CD4-positive, alpha-beta T cell treated with Interferon alpha-2 for 1 hour (primary cell): ENCODE measurements at regions not wholly inside any gene's neighbourhood (a gene's known extent, or its start where the extent isn't known, plus 50 kb on each side); places are given as distances from the start of the nearest gene placed in this dataset.

Experiments
- DNase-seq, 2 donors: peaks; one replicate each; pipeline ENCODE4 v3.0.0-alpha.2; 2020 to 2022

- DNase-seq: no peak
Measured at GRCh38 chr13:108439556-108439955, 170.0 kb downstream of the TNFSF13B start.

DNA sequence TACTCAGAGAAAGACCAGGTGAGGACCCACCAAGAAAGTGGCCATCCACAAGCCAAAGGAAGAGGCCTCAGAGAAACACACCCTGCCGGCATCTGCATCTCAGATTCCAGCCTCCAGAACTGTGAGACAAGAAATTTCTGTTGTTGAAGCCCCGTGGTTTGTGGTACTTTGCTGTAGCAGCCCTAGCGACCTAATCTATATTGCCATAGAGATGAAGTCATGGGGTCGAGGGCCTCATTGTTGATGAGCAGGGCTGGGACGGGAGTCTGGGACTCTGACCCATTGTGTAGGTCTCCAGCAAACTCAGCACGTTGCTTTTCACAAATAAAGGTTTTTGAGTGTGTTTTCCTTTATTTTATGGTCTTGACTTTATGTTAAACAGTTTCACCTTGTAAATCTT is 174.9 kb downstream of the TNFSF13B start:
- DNase-seq: no peak

DNA sequence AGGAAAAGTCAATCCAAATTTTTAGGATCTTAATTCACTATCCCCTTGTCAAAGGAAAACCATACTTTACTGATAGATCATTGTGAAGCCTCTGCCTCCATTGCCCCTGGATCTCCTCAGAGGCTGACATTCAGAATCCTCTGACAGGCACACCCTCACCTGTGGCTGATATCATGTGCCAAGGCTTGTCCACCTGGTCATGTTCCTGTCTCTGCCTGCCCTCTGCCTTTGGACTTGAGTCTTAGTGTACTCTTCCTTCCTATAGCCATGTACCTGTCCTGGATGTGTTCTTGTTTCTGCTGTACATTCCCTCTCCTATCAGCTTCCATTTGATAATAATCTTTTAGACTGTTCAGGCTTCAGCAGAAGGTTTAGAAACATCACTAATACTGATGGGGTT is 179.4 kb downstream of the TNFSF13B start:
- DNase-seq: no peak

GRCh38 chr13:108451121-108451520 is 178.3 kb upstream of the MYO16 start:
- no peak for DNase-seq

- no peak for DNase-seq
Measured at GRCh38 chr13:108455320-108455719, 174.1 kb upstream of the MYO16 start.

DNA sequence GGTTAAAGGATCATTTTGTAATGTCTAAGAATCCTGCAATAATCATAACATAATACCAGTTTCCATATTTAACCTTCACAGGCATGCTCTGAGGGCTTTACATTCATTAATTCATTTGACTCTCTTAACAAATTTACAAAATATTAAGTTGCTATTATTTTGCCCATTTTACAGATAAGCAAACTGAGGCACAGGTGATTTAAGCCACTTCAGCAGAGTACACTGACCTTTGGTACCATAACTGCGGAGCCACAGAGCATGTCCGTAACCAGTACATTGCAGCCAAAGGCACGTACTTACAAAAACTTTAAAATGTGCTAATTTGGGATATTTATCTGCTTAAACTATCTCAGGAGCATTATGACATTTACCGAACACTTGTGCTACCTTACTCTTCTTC is 169.4 kb upstream of the MYO16 start:
- DNase-seq: no peak

- no peak for DNase-seq
Measured at GRCh38 chr13:108460746-108461145, 168.7 kb upstream of the MYO16 start.

- peak in 1 of 2 donors; percentile 8 for DNase-seq
Measured at GRCh38 chr13:108463340-108463739, 166.1 kb upstream of the MYO16 start.

GRCh38 chr13:108470921-108471320 is 158.5 kb upstream of the MYO16 start:
- no peak for DNase-seq

- no peak for DNase-seq
Measured at GRCh38 chr13:108475181-108475580, 154.2 kb upstream of the MYO16 start.

DNA sequence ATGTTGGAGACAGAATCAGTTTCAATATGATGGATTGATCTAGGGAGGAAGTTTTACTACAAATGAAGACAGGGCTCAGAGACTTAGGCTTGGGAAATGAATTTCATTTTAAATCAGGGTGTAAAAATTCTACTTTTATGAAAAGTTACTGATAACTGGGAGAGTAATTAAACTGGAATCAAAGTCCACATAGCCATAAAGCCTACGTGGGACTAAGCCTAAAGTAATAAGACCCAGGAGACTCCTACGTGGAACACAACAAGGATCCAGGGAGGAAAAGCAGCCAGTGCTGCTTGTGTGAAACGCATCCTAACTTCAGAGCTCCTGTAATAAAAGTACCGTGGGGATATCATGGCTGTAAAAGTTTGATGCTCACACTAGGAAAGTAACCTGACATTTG is 152.0 kb upstream of the MYO16 start:
- DNase-seq: no peak

DNA sequence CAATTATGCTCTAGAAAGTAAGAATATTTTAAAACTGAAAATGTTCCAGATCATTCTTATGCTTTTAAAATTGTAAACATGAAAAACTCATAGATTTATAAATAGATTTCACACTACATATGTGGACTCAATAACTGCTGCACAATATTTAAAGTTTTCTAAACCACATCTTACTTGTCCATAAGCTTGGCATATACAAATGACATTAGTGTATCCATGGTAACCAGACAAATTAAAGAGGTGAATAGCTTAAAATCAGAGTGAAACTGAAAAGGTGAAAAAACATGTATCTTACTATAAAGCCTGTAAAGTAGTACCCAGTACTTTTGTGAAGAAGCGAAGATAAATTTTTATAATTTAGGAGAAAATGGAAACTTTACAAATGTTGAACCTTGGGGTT is 151.2 kb upstream of the MYO16 start:
- no peak for DNase-seq

DNA sequence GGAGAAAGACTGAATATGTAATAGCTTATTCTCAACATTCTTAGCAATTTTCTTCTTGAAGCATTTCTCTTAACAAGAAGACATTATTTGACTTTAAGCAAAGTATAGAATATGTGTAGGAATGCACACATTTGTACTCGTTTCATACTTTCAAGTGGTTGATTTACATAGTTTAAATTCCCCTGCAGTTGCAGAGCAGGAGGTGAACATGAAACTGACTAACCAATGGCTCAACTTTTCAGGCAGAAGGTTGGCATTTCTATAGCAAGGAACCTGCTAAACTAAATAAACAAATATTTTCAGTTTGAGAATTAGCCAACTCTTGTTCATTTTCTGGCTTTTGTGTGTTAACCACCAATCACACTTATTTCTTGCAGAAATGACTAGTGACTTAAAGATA is 145.4 kb upstream of the MYO16 start:
- no peak for DNase-seq

DNA sequence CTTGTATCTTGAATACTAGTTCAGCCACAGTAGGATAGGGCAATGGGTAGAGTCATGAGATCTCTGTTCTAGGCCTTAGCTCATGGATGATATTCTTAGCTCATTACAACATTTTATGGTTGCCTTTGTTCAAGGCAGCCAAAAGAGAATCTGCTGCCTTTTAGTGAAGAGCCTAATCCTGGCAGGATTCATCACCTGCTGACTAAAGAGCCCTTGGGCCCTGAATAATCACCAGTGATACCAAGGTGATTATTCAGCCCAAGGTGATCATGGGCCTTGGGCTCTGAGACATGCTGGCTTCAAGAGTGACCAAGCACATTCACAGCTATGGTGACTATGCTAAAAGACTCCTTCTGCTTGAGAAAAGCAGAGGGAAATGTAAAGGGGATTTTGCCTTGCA is 143.3 kb upstream of the MYO16 start:
- DNase-seq: no peak

DNA sequence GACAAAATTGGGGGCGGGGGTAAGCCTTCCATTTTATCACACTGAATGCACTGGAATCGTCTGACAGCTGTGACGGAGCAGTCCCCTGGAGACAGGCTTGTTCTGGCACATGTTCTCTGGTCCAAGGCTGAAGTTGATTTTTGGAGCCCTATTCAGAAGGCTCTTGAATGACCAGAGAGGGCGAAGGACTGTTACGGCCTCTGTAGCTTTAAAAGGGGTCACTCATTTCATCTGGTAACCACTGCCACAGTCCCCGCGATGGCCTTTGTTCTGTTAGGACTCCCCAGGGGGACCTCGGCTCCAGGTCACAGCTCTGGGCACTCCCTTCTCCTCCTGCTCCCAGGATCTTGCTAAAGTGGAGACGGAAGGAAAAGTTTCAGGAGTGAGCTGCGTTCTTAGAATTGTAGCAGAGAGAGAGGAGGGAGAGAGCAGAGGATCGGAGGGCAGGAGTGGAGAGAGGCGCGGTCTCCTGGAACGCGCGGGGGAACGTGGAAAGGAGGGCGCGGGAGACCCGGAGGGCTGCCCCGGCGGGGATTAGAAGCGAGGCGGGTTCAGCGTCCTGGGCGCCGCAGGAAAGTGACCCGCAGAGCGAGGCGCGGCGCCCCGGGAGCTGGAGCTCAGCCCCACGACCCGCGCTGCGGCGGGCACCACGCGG is 134.3 kb upstream of the MYO16 start:
- no peak for DNase-seq

- peak in 1 of 2 donors; percentile 4 for DNase-seq
Measured at GRCh38 chr13:108495646-108496361, 133.6 kb upstream of the MYO16 start.

DNA sequence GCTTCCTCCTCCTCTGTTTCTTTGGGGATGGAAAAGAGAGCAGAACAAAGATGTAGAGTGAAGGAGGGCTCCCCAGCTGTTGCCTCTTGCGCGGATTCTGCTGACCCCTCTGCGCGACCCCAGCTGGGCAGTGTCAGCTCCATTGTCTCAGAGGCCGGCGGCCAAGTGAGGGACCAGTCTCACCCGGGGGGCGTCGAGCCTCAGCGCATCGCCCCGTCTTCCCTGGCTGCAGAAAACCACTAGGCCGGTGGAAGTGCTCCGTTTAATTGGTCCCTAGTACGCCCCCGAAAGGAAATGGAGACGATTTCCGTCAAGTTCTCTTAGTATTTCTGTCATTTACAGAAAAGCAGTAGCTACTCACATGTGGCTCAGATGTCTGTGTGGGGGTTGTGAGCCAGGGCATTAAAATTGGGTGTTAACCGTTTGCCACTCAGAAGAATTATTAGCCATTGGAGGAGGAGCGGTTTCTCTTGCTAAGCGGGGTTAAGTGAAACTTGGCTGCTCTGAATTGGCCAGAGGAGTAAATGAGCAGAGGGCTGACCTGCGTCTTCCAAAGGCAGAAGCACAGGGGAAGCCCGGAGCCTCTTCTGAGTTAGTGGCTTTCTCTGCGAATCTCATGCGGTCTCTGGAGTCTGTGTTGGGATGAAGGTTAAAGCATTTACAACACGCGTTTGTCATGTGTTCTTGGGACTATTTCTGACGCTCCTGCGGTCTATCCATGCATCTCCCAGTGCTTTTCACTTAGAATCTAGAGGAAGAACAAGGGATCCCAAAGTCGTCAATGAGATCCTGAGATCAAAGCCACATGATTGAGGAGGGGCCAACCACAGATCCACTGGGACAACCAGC is 132.8 kb upstream of the MYO16 start:
- DNase-seq: peak in 1 of 2 donors; percentile 18

DNA sequence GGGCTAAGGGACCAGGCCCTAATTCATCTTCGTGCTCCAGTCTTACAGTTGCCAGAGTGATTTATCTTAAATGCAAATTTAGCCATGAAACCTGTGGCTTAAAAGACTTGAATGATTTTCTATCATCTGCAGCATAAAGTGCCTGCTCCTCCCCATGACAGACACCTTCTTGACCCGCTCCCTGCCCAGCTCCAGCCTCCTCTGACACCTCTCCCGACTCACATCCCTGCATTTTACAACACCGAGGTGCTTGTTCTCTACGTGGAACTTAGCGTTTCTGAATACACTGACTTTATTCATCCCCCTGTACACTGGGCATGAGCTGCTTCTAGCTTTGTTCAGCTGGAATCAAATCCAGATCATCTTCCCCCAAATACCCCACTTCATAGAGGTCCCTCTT is 128.7 kb upstream of the MYO16 start:
- no peak for DNase-seq

GRCh38 chr13:108508263-108508662 is 121.1 kb upstream of the MYO16 start:
- DNase-seq: peak in 1 of 2 donors; percentile 45

- no peak for DNase-seq
Measured at GRCh38 chr13:108525827-108526226, 103.6 kb upstream of the MYO16 start.

- DNase-seq: no peak
Measured at GRCh38 chr13:108526286-108526685, 103.1 kb upstream of the MYO16 start.

- no peak for DNase-seq
Measured at GRCh38 chr13:108527844-108528243, 101.6 kb upstream of the MYO16 start.

DNA sequence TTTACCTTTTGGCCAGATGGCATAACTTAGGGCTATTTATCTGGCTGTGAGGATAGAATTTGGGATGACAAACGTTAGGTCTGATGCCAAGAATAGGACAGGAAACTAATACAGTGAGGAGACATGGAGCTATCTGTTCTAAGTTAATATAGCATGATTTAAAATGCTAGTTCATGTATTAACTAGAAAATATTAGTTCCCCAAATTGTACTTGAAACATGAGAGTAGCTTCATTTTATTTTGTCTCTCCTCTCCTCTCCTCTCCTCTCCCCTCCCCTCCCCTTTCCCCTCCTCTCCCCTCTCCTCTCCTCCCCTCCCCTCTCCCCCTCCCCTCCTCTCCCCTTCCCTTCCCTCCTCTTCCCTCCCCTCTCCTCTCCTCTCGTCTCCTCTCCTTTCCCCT is 101.1 kb upstream of the MYO16 start:
- DNase-seq: no peak

DNA sequence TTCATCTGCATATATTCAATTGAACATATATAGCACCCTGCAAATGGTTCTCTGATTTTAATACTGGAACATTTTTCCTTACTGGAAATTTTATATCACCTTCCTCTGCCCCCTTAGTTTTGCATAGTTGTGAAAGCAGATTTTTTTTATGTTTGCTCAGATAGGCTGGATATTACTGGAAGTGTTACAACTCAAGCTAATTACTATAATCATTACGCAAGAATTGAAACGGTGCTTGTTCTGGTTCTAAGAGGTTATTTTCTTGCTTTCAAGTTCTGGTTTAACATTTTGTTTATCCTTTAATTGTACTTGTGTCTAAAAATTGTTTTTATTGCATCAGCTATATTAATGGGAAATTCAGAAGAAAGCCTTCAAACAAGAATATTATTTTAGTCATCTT is 95.6 kb upstream of the MYO16 start:
- no peak for DNase-seq
